Smooth muscle cell (in vitro differentiated cells): ENCODE measurements at regions not wholly inside any gene's neighbourhood (a gene's known extent, or its start where the extent isn't known, plus 50 kb on each side); places are given as distances from the start of the nearest gene placed in this dataset.

Experiments
- DNase-seq: peaks from one replicate; lab custom pipeline; 2025; ENCODE audit not compliant: unreplicated experiment; lab: John Stamatoyannopoulos, UW
- H2AFZ ChIP-seq: fragments of 200-600 bp; sonication (generic); 2 replicates; pipeline ENCODE4 v1.6.0; 2016; ENCODE audit warnings: antibody characterized with exemption, low read depth, mild to moderate bottlenecking
- H3F3A ChIP-seq: fragments of 200-600 bp; sonication (generic); 2 replicates; pipeline ENCODE4 v1.6.0; 2017; ENCODE audit warnings: antibody characterized with exemption, low read depth
- H3K27ac ChIP-seq: fragments of 200-600 bp; sonication (generic); 2 replicates; pipeline ENCODE4 v1.5.1; 2016; ENCODE audit warnings: low read depth, mild to moderate bottlenecking
- H3K27me3 ChIP-seq: fragments of 200-600 bp; sonication (generic); 2 replicates; pipeline ENCODE4 v1.6.1; 2016; ENCODE audit warnings: low read depth, mild to moderate bottlenecking
- H3K36me3 ChIP-seq: fragments of 200-600 bp; sonication (generic); 2 replicates; pipeline ENCODE4 v1.5.1; 2016; ENCODE audit warnings: low read depth
- H3K4me1 ChIP-seq: fragments of 200-600 bp; sonication (generic); 2 replicates; pipeline ENCODE4 v1.5.1; 2016; ENCODE audit warnings: low read depth
- H3K4me2 ChIP-seq: fragments of 200-600 bp; sonication (generic); 2 replicates; pipeline ENCODE4 v1.6.0; 2016; ENCODE audit warnings: mild to moderate bottlenecking
- H3K4me3 ChIP-seq: fragments of 200-600 bp; sonication (generic); 2 replicates; pipeline ENCODE4 v1.5.1; 2016; ENCODE audit warnings: mild to moderate bottlenecking
- H3K79me2 ChIP-seq: fragments of 200-600 bp; sonication (generic); 2 replicates; pipeline ENCODE4 v1.6.0; 2016; ENCODE audit warnings: low read depth, mild to moderate bottlenecking
- H3K9ac ChIP-seq: fragments of 200-600 bp; sonication (generic); 2 replicates; pipeline ENCODE4 v1.6.0; 2016; ENCODE audit warnings: low read depth
- H3K9me3 ChIP-seq: fragments of 200-600 bp; sonication (generic); replicated peaks from 2 replicates; pipeline ENCODE4 v1.5.1; 2016; ENCODE audit warnings: low read depth
- H4K20me1 ChIP-seq: fragments of 200-600 bp; sonication (generic); 2 replicates; pipeline ENCODE4 v1.6.0; 2016; ENCODE audit warnings: low read depth
- WGBS: methylation state at CpG from one replicate; pipeline ENCODE4 v1.1.7; 2016; ENCODE audit warnings: low lambda C conversion rate; 5-methylcytosine and 5-hydroxymethylcytosine counted together
- TF ChIP-seq, protein P1 (sequence below): fragments of 200-600 bp; sonication (generic); IDR thresholded peaks from 2 replicates; pipeline ENCODE4 v1.5.1; 2017; ENCODE audit warnings: borderline replicate concordance, mild to moderate bottlenecking, antibody characterized with exemption; ENCODE audit not compliant: insufficient read depth, poor library complexity, severe bottlenecking

DNA sequence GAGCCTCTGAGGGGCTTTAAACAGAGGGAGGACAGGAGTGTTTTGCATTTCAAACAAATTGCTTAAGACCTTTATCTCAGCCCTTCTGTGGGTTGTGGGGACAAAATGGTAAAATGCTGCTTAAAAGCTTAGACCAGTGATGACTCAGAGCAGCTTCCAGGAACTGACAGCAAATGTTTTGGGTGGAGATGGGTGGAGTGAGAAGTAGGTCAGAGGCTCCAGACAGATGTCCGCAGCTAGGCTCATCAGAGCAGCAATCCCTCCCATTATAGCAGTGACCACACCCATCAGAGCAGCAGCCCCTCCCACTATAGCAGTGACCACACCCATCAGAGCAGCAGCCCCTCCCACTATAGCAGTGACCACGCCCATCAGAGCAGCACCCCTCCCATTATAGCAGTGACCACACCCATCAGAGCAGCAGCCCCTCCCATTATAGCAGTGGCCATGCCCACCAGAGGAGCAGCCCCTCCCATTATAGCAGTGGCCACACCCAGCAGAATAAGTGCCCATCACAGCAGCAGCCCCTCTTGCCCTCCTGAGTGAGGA lies 532.2 kb downstream of the MATN1 start:
- no peak overlapping the region for H2AFZ ChIP-seq
- TF ChIP-seq, protein P1, sequence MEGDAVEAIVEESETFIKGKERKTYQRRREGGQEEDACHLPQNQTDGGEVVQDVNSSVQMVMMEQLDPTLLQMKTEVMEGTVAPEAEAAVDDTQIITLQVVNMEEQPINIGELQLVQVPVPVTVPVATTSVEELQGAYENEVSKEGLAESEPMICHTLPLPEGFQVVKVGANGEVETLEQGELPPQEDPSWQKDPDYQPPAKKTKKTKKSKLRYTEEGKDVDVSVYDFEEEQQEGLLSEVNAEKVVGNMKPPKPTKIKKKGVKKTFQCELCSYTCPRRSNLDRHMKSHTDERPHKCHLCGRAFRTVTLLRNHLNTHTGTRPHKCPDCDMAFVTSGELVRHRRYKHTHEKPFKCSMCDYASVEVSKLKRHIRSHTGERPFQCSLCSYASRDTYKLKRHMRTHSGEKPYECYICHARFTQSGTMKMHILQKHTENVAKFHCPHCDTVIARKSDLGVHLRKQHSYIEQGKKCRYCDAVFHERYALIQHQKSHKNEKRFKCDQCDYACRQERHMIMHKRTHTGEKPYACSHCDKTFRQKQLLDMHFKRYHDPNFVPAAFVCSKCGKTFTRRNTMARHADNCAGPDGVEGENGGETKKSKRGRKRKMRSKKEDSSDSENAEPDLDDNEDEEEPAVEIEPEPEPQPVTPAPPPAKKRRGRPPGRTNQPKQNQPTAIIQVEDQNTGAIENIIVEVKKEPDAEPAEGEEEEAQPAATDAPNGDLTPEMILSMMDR: no peak
- H3K4me3 ChIP-seq: no peak overlapping the region
- H3K9me3 ChIP-seq: no peaks in the 10 kb centered on the region
- peak overlapping the region; percentile 81 for H3K4me2 ChIP-seq
- H3K9ac ChIP-seq: no peak overlapping the region
- H3K79me2 ChIP-seq: no peaks in the 10 kb centered on the region
- no peaks in the 10 kb centered on the region for H4K20me1 ChIP-seq
- peaks cover 8% of the 10 kb centered on the region for H3K27me3 ChIP-seq
- H3F3A ChIP-seq: no peaks in the 10 kb centered on the region
- no peak for DNase-seq
- WGBS: 40% methylated on average over 2 of the region's 2 CpGs
- no peaks in the 10 kb centered on the region for H3K36me3 ChIP-seq
- peaks cover 6% of the 10 kb centered on the region for H3K4me1 ChIP-seq
- peak overlapping the region; percentile 45 for H3K27ac ChIP-seq

DNA sequence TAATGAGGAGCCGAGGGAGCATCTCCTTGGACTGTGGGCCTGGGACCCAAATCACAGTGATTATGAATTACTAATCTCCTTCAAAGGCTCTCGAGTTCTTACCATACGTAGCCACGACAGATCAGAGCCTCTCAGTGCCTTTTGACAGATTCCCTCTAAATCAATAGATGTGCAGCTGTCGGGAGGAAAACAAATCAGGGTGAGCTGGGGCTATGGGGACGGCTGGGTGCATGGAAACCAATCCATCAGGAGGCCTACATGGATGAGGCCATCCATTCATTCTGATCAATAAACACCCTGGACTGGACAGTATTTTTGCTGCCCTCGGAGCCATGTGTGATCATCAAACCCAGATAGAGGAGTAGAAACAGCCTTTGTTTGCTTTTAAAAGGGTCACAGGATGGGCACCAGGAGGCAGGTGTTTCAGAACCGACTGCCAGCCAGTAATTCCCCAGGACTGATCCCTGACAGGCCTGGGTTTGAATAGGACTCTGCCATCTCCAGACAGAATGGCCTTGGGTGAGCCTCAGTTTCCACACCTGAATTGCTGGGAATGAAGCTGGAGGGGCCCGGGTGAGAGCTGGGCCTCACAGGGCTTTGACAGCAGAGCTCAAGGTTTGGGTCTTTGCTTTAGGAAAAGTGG lies 532.8 kb downstream of the MATN1 start:
- no peaks in the 10 kb centered on the region for H3K79me2 ChIP-seq
- no peak overlapping the region for H2AFZ ChIP-seq
- DNase-seq: no peak
- peaks cover 8% of the 10 kb centered on the region for H3K27me3 ChIP-seq
- no peaks in the 10 kb centered on the region for H3K36me3 ChIP-seq
- peak overlapping the region; percentile 81 for H3K4me2 ChIP-seq
- WGBS: 47% methylated on average over 9 of the region's 9 CpGs
- H3F3A ChIP-seq: no peaks in the 10 kb centered on the region
- H4K20me1 ChIP-seq: no peaks in the 10 kb centered on the region
- no peaks in the 10 kb centered on the region for H3K9me3 ChIP-seq
- H3K4me1 ChIP-seq: peaks cover 6% of the 10 kb centered on the region
- no peak overlapping the region for H3K4me3 ChIP-seq
- TF ChIP-seq, protein P1: no peak
- no peak overlapping the region for H3K9ac ChIP-seq
- H3K27ac ChIP-seq: peak overlapping the region; percentile 45

DNA sequence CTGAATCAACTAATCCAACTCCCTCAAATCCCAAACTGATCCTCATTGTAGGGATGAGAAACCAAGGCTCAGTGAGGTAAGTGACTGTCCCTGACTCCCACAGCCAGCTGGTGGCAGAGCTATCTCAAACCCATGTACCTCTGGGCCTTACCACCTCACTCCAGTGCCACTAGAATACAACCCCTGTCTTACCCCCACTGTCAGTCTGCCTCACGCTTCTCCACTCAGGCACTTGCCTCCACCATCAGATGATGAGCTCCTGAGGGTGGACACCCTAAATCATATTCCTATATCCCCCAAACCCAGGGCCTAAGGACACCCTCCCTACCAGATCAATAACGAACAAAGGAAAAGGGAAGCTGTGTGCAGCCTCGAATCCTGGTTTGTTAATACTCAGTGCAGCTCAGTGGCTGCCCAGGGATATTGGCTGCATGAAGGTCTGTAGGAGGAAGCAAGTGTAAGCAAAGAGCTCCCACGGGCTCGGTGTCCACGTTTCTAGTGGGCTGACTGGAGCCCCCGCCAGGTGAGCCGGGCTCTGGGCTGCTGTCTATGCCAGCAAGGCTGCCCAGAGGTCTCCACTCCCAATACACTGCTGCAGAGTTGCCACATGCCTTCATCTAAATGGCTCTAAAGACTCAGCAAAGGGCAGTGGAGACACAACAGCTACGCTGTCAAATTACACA lies 533.4 kb downstream of the MATN1 start:
- no peaks in the 10 kb centered on the region for H3F3A ChIP-seq

More for the DNA sequence above, 533.4 kb downstream of the MATN1 start:
- no peaks in the 10 kb centered on the region for H3K9me3 ChIP-seq
- WGBS: 82% methylated on average over 9 of the region's 9 CpGs
- no peak overlapping the region for H3K4me3 ChIP-seq
- no peak for DNase-seq
- H3K4me1 ChIP-seq: peaks cover 6% of the 10 kb centered on the region
- H3K27me3 ChIP-seq: peaks cover 13% of the 10 kb centered on the region
- no peaks in the 10 kb centered on the region for H4K20me1 ChIP-seq
- H3K4me2 ChIP-seq: peak overlapping the region; percentile 81
- H3K27ac ChIP-seq: no peak overlapping the region
- H2AFZ ChIP-seq: no peak overlapping the region
- H3K9ac ChIP-seq: no peak overlapping the region
- no peaks in the 10 kb centered on the region for H3K79me2 ChIP-seq
- H3K36me3 ChIP-seq: no peaks in the 10 kb centered on the region
- TF ChIP-seq, protein P1: no peak
